Kasumi-1 (cell line): ENCODE measurements at regions not wholly inside any gene's neighbourhood (a gene's known extent, or its start where the extent isn't known, plus 50 kb on each side); places are given as distances from the start of the nearest gene placed in this dataset.

ENCODE experiments used
- DNase-seq, 2 experiments: peaks; one replicate each; lab custom pipeline; 2025; lab: John Stamatoyannopoulos, UW

GRCh38 chr1:165025805-165026204 lies 330.7 kb downstream of the LMX1A start:
- DNase-seq = no peak

DNA sequence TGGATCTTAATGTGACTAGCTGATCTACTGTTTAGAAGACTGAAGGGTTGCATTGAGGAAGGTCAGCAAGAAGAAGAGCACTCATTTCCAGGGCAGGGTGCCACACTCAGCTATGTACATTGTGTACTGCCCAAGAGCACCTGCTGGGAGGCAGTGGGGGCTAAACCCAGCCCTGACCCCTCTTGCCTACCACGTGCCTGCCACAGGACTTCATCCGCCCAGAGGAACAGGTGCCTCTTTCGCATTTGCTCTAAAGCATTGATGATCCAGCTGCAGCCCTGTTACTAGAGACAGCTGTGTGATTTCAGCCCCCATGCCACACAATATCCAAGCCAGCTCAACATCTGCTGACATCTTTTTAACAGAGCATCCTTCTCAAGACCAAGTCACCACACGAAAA lies 341.8 kb downstream of the LMX1A start:
- DNase-seq = no peak

DNA sequence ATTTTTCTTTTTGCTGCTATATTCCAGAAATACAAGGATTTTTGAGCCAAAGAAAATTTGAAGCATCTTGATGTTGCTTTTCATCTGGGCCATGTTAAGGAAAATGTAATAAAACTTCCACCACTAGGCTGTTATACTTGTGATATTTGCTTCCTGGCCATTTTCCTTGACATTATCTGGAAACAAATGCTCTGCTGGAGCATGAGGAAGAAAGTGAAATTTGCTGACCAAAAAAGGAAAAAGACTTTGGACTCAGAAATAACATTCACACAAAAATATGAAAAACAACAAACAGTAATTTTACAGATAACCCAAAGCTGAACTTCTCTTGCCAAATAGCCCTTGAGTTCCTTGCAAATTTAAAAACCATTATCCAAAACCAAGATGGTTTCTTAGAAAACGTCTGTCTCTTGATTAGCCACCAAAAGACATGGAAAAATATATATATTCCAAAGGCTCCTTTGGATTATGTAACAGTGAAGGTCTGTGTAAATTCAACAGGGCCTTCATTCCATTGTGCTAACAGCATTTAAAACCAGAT lies 344.5 kb downstream of the LMX1A start:
- DNase-seq = no peak

- no peak for DNase-seq
These were observed 345.3 kb downstream of the LMX1A start for GRCh38 chr1:165011186-165011585.

DNA sequence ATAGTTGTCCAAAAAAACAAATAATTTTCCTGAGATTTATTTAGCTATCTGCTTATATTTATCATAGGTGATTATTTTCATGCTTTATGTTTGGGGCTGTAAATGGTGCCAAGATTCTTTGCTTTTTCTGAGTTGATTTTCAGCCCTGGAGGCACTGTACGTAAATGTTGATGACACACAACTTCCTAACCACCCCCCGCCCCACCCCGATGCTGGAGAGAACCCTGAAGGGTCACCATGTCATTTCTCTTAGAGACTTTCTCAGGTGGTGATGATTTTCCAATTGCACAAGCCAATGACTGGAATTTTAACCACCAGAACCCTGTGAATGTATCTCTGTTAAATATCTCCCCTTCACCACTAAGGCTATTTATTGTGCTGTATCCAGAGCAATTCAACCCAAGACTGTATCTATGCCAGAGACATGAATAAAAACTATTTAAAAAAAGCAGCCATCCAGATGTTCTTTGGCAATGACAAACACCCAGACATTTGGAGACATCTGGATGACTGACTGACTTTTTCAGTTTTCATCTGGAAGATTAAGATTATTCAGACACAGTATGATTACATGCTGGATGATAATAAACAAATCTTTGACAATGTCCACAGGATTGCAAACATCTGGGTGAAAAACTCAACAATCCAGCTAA lies 346.0 kb downstream of the LMX1A start:
- no peak for DNase-seq

DNA sequence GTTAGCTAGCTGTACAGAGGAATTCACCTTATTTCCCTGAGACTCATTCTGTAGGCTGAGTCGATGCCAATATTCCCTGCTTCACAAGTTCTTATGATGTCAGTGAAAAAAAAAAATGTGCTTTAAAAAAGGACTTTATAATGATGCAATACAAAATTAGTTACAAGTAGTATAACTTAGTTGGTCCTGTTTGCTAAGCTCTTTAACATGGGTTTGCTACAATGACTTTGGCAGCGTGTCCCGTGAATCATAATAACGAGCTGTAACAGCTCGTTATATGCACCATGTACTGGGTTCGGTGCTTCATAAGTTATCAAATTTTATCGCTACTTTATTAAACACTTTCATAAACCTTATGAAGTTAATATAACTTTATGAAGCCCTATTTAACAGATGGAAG lies 349.7 kb downstream of the LMX1A start:
- DNase-seq = no peak

GRCh38 chr1:164999146-164999545 lies 357.4 kb downstream of the LMX1A start:
- no peak for DNase-seq

- no peak for DNase-seq
These were observed 364.7 kb downstream of the LMX1A start for GRCh38 chr1:164991763-164992314.

- DNase-seq = no peak
These were observed 373.4 kb downstream of the LMX1A start for GRCh38 chr1:164983023-164983650.

GRCh38 chr1:164982545-164982944 lies 374.0 kb downstream of the LMX1A start:
- no peak for DNase-seq

GRCh38 chr1:164977561-164977960 lies 379.0 kb downstream of the LMX1A start:
- no peak for DNase-seq

DNA sequence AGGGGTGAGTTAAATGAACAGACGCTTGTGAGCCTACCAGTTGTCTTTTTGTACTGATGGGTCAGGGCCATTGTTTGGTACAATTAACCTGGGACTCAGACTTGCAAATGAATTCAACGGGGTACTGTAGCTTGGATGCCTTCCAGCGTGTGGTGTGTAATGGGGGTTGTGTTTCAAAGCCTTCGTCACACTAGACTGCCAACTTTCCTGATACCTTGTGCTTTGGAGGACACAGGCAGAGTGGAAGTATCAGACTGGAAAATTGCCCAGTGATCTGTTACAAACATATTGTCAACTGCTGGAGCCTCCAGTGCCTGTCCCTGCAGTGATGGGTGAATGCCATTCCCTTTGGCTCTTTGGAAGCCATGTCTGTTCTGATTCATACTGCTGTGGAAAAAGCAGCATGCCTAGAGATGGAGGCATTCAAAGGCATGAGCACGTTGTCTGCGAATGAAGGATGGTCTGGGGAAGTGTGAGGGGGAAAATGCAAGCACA lies 384.5 kb downstream of the LMX1A start:
- no peak for DNase-seq

DNA sequence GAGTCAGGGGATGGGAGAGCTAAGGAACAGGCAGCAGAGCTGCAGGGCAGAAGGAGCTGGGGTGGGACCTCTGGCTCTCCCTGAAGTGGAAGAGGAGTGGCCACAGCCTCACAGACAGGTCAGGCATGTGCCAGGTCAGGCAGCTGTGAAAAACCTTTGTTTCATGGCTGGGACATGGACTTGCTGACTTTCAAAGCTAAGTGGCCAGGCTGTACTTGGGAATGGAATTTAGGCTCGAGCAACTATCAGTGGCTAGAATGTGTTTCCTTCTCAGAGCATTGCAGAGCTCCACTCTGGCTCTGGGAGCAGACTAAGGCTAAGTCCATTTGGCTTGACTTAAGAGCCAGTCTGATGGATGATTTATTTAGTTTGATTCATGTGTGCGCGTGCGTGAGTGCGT lies 385.1 kb downstream of the LMX1A start:
- no peak for DNase-seq

DNA sequence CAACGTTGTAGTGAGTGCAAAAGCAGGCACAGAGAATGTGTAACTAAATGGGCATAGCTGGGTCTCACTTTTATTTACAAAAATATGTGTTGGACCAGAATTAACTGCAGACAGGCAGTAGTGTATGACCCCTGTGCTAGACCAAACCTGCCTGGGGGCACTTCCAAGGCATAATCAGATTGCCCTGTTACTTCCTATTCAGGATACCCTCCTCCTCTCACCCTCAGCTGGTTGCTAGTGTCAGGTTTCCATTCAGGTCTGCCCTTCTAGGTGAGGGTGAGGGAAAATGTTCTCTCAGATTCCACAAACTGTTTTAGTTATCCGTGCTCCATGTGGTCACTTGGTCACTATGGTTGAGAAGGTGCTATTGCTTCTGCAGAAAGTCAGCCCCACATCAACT lies 387.3 kb downstream of the LMX1A start:
- no peak for DNase-seq

DNA sequence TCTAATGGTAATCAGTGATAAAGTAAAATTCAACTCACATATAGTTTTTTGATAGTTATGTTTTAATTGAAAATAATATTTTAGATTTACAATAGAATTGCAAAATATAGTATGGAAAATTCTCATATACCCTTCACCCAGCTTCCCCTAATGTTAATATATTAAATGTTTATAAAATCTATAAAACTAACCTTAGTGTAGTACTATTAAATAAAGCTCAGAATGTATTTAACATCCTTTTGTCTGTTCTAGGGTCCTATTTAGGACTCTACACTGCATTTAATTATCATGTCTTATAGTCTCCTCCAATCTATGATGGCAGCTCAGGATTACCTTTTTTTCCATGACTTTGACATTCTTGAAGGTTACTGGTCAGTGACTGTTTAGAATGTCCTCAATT lies 389.2 kb downstream of the LMX1A start:
- no peak for DNase-seq

DNA sequence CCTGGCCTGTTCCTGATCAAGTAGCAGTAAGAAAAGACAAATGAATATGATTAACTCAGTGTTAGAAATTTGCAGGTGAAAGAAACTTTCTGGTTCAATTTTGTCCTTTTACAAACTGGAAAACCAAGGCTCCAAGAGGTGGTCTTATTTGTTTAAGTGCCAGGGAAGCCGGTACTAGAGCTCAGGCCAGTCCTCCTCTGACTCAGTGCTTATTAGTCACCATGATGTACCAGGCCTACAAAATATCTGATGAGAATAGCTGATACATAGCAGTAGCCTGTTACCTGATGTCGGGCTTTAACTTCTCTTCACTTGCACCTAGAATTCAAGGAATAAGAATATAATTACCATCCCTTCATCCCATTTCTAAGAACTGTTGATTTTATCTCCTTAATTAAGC lies 394.8 kb downstream of the LMX1A start:
- DNase-seq = no peak

DNA sequence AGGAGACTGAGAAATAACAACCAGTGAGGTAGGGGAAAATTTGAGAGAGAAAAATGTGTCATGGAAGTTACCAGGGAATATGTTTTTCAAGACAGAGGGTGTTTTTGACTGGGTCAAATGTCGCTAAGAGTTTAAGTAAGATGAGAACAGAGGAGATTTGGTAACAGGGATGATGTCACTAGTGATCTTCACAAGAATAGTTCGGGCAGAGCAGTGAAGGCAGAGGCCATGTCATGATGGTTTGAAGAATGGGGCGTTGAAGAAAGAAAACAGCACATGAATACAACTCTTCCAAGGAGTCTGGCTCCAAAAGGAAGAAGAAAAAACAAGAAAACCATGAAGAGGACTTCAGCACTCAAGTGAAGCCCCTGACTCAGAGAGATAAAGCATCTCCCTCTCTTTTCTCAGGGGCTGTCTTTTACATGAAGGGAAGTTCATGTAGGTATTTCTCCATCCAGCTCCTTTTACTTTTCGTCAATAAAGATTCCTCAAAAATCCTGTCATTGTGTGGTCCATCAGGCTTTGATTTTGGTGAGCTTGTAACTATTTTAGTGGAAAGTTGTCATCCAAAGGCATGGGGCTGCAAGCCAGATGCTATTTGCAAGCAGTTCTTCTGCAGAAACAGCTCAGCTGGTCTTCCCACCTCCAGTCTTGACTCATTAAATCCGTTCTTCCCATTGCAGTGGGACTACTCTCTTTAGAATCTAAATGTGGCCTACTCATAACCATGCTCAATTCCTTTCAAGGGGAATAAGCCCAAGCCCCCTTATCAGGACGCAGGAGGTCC lies 397.3 kb downstream of the LMX1A start:
- no peak for DNase-seq

- no peak for DNase-seq
These were observed 394.8 kb downstream of the PBX1 start for GRCh38 chr1:164953815-164954214.

DNA sequence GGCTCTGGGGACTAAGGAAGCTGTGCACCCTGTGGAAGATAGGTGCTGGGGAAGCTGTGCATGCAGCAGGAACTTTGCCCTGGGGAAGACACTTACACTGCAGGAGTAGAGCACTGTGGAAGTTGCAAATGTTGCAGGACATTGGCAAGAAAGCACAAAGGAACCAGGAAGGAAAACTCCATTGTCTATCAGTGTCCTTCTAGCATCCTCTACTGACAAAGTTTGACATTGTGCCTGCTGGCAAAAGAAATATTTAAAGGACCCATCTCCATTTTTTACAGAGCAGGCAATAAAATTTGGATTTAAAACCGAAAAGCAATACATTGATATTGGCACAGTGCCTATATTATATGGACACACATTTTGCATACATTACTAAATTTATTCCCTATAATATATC lies 394.1 kb downstream of the PBX1 start:
- DNase-seq = no peak

- no peak for DNase-seq
These were observed 392.5 kb downstream of the PBX1 start for GRCh38 chr1:164951508-164951907.

- DNase-seq = no peak
These were observed 391.6 kb downstream of the PBX1 start for GRCh38 chr1:164950541-164950986.

DNA sequence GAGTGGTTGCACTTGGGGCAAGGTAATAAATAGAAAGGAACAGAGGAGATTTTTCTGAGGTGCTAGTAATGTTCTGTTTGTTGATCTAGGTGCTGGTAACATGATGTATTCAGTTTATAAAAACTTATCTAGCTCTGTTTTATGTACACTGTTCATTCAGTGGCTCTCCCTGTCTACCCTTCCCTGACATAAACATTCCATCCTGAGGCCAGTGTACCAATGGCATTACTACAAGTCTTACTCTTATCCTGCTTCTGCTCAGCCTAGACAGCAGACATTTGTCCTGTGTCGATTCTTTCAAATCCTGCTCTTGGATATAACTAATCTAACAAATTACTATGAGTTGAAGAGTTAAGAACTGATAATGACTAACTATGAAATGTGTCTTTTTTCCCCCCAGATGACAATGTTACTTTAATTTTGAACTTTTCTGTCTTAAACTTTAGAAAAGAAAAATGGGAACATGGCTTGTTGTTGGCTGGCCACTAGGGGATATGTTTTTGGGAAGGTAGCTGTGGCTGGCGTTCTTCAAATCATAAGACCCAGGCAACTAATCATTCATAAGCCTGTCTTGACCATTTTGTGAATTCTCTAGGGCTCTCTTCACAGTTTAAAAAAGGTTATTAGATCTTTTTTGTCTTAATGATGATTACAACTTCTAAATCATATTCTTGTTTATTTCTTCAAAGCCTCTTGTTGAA lies 390.9 kb downstream of the PBX1 start:
- no peak for DNase-seq
